ENCODE measurements at regions not wholly inside any gene's neighbourhood (a gene's known extent, or its start where the extent isn't known, plus 50 kb on each side); places are given as distances from the start of the nearest gene placed in this dataset.

GRCh38 chr19:27851543-27852060 is 1361.3 kb downstream of the UQCRFS1 start:
- TF ChIP-seq HDGF (IDR thresholded peaks at IDR 0.05; ENCODE audit: borderline replicate concordance) (no peak), FOXK2 (IDR thresholded peaks at IDR 0.05) (no peak), FOXM1 (IDR thresholded peaks at IDR 0.05; ENCODE audit: borderline replicate concordance) (no peak), SUZ12 (IDR thresholded peaks at IDR 0.05) (no peak), ZNF384 (IDR thresholded peaks at IDR 0.05) (no peak), PKNOX1 (IDR thresholded peaks at IDR 0.05) (no peak), ELF4 (IDR thresholded peaks at IDR 0.05) (no peak)
